ENCODE measurements at regions not wholly inside any gene's neighbourhood (a gene's known extent, or its start where the extent isn't known, plus 50 kb on each side); places are given as distances from the start of the nearest gene placed in this dataset.

DNA sequence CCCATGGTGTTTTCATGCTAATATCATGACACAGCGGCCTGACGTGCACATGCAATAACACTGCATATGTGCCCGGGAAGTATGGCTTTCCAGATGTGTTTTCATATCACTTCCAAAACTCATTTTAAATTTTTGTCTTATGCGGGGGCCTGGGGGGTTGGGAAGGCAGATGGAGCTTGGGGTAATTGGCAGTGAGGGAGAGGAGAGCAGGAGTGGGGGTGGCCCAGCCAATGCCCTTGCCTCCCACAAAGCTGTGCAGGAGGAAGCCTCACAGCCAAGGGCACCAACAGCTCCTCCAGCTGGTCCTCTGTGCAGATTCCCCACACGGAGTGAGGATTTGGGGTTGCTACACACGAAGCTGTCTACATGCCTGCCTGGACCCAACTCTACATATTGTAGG, 805.2 kb downstream of the GALR1 start:
- H3K4me1 ChIP-seq (ENCODE audit: low read depth, poor library complexity, severe bottlenecking): no peaks in the 10 kb centered on the region
- no peaks in the 10 kb centered on the region for H3K79me2 ChIP-seq (ENCODE audit: insufficient read depth, low read depth)
- no peak overlapping the region for H3K9ac ChIP-seq
- no peaks in the 10 kb centered on the region for H3K27me3 ChIP-seq (ENCODE audit: insufficient read depth, low read depth)
- TF ChIP-seq, protein P1, sequence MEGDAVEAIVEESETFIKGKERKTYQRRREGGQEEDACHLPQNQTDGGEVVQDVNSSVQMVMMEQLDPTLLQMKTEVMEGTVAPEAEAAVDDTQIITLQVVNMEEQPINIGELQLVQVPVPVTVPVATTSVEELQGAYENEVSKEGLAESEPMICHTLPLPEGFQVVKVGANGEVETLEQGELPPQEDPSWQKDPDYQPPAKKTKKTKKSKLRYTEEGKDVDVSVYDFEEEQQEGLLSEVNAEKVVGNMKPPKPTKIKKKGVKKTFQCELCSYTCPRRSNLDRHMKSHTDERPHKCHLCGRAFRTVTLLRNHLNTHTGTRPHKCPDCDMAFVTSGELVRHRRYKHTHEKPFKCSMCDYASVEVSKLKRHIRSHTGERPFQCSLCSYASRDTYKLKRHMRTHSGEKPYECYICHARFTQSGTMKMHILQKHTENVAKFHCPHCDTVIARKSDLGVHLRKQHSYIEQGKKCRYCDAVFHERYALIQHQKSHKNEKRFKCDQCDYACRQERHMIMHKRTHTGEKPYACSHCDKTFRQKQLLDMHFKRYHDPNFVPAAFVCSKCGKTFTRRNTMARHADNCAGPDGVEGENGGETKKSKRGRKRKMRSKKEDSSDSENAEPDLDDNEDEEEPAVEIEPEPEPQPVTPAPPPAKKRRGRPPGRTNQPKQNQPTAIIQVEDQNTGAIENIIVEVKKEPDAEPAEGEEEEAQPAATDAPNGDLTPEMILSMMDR (conservative IDR thresholded peaks at IDR 0.05; ENCODE audit: low read depth, low read length): no peak
- no peaks in the 10 kb centered on the region for H3K36me3 ChIP-seq (ENCODE audit: insufficient read depth)
- no peak overlapping the region for H3K4me2 ChIP-seq
- H2AFZ ChIP-seq (ENCODE audit: low read depth): no peak overlapping the region
- no peaks in the 10 kb centered on the region for H4K20me1 ChIP-seq (ENCODE audit: insufficient read depth)
- H3K27ac ChIP-seq: no peak overlapping the region
- H3K4me3 ChIP-seq (IDR thresholded peaks at IDR 0.05; ENCODE audit: insufficient read depth, low read depth, low read length): no peak overlapping the region

DNA sequence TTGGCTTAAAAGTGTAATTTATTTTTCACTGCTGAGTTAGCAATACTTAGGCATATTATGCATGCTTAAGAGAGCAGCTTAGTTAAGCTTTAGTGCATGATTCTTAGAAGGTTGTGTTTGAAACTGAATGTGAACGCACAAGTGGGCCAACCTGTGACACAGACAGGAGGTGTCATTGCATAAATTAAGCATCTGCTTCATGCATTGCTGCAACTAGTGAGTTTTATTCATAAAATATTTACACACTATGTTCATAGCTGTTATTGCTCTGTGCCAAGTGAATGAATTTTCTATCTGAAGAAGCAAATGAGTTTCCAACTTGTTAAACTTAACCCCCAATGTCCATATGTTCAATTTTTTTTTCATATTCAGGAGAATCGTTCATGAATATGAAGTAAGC, 806.4 kb downstream of the GALR1 start:
- Histone ChIP-seq H4K20me1 (ENCODE audit: insufficient read depth) (no peaks in the 10 kb centered on the region), H3K4me3 (IDR thresholded peaks at IDR 0.05; ENCODE audit: insufficient read depth, low read depth, low read length) (no peak overlapping the region), H3K9ac (no peak overlapping the region), H3K79me2 (ENCODE audit: insufficient read depth, low read depth) (no peaks in the 10 kb centered on the region), H3K4me2 (no peak overlapping the region), H2AFZ (ENCODE audit: low read depth) (no peak overlapping the region), H3K27me3 (ENCODE audit: insufficient read depth, low read depth) (no peaks in the 10 kb centered on the region), H3K27ac (no peak overlapping the region), H3K36me3 (ENCODE audit: insufficient read depth) (no peaks in the 10 kb centered on the region), H3K4me1 (ENCODE audit: low read depth, poor library complexity, severe bottlenecking) (no peaks in the 10 kb centered on the region)
- TF ChIP-seq, protein P1 (conservative IDR thresholded peaks at IDR 0.05; ENCODE audit: low read depth, low read length): no peak

DNA sequence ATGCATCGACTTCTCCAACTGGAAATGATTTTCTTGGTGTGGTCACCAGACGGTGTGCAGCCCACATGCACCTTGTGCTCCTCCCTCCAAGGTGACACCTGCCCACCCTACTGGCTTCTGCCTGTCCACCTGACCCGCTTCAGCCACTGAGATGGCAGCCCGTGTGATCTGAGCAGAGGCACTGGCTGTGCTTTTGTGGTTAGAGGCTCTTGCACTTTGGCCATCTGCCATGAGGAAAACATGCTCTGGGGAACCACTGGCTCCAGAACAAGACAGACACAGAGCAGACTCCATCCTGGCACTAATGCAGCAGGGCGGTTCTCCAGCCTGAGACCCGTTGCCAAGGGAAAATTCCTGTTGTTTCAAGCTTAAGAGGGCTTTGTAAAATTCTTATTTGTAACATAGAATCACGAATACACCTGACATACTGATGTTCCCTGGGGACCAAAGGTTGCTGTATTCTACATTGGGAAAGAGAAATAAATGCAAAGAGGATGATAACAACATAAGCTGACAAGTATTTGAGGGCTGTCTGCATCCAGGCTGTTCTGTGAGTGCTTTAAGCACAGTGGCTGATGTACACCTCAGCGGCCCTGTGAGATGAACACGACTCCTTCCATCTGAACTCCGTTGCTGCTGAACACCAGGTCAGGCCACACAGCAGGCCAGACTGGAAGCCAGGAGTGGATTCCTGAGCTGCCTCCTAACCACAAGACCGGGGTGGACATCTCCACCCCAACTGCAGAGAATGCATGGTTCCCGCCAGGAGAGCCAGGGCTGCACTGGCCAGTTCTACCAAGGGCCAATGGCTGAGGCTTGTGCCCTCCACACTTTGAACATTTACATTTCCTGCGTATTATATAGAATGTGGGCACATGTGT, 820.4 kb downstream of the GALR1 start:
- no peak overlapping the region for H2AFZ ChIP-seq (ENCODE audit: low read depth)
- H3K27me3 ChIP-seq (ENCODE audit: insufficient read depth, low read depth): no peaks in the 10 kb centered on the region
- no peak overlapping the region for H3K4me2 ChIP-seq
- no peak overlapping the region for H3K9ac ChIP-seq
- H3K4me3 ChIP-seq (IDR thresholded peaks at IDR 0.05; ENCODE audit: insufficient read depth, low read depth, low read length): no peak overlapping the region
- H3K4me1 ChIP-seq (ENCODE audit: low read depth, poor library complexity, severe bottlenecking): no peaks in the 10 kb centered on the region
- H3K27ac ChIP-seq: no peak overlapping the region
- H3K36me3 ChIP-seq (ENCODE audit: insufficient read depth): no peaks in the 10 kb centered on the region
- no peaks in the 10 kb centered on the region for H3K79me2 ChIP-seq (ENCODE audit: insufficient read depth, low read depth)
- TF ChIP-seq, protein P1 (conservative IDR thresholded peaks at IDR 0.05; ENCODE audit: low read depth, low read length): no peak
- H4K20me1 ChIP-seq (ENCODE audit: insufficient read depth): no peaks in the 10 kb centered on the region

DNA sequence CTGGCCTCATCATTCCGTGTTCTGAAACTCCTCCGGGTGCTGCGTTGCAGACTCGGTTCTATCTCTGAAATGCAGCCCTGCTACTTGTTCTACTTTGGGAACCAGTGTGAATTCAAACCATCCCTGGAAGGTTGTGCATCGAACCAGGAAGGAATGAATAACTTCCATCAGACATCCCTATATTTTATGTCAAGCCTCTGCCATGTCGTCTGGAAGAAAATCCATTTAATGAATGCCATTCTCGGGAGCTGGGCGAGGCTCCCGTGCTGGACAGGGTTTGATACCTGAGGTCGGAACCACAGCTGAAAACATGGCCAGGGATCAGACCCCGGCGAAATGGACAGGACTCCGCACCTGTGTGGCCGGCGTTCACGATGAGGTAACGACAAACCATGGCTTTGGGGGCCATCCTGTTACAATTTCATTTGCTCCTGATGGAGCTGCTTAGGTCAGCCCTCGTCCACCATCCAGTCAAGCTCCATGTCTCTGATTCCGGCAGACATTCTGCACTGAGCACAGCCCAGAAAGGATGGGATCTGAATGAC, 821.6 kb downstream of the GALR1 start:
- no peak overlapping the region for H3K9ac ChIP-seq
- H2AFZ ChIP-seq (ENCODE audit: low read depth): no peak overlapping the region
- no peaks in the 10 kb centered on the region for H4K20me1 ChIP-seq (ENCODE audit: insufficient read depth)
- H3K36me3 ChIP-seq (ENCODE audit: insufficient read depth): no peaks in the 10 kb centered on the region
- no peaks in the 10 kb centered on the region for H3K27me3 ChIP-seq (ENCODE audit: insufficient read depth, low read depth)
- no peak overlapping the region for H3K27ac ChIP-seq
- H3K4me3 ChIP-seq (IDR thresholded peaks at IDR 0.05; ENCODE audit: insufficient read depth, low read depth, low read length): no peak overlapping the region
- TF ChIP-seq, protein P1 (conservative IDR thresholded peaks at IDR 0.05; ENCODE audit: low read depth, low read length): no peak
- H3K4me2 ChIP-seq: no peak overlapping the region
- no peaks in the 10 kb centered on the region for H3K4me1 ChIP-seq (ENCODE audit: low read depth, poor library complexity, severe bottlenecking)
- H3K79me2 ChIP-seq (ENCODE audit: insufficient read depth, low read depth): no peaks in the 10 kb centered on the region

Data from KMS-11 (cell line).